HG03139 (cell line): ENCODE measurements at regions not wholly inside any gene's neighbourhood (a gene's known extent, or its start where the extent isn't known, plus 50 kb on each side); places are given as distances from the start of the nearest gene placed in this dataset.
"Not testable (repeated sequence)": the region's sequence is repeated elsewhere in the genome, so short reads cannot be mapped to it uniquely, and the experiment has no call there.

Experiments
- ATAC-seq: cut with Tn5 transposase; IDR thresholded peaks from one replicate; pipeline ENCODE4 v1.9.1; 2021; ENCODE audit not compliant: unreplicated experiment

DNA sequence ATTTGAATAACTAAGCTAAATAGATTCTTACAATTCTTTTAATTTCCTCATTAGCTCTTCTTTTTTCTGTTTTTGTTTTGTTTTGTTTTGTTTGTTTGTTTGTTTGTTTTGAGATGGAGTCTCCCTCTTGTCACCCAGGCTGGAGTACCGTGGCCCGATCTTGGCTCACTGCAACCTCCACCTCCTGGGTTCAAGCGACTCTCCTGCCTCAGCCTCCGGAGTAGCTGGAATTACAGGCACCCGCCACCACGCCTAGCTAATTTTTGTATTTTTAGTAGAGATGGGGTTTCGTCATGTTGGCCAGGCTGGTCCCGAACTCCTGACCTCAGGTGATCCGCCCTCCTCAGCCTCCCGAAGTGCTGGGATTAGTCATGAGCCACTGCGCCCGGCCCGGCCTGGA lies 70.7 kb upstream of the ZNF658 start:
- not testable (repeated sequence) for ATAC-seq

GRCh38 chr9:66830777-66831497 lies 69.6 kb upstream of the ZNF658 start:
- ATAC-seq, result not testable (repeated sequence)

DNA sequence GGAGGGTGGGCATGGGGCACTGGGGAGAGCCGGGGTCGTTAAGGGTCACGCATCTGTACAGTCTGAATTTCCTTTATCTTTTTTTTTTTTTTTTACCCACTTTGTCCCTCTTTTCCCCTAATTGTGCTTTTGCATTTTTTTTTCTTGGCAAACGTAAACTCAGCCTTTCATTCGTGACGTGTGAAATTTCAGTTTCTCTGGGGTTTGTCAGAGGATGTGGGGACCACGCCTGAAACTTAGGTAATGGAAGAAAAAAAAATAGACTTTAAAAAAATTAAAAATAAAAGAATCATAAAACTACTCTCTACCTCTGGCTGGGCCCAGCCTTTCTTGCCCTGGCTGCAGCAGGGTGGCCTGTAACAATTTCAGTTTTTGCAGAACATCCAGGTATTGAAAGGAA lies 68.3 kb upstream of the ZNF658 start:
- ATAC-seq, result not testable (repeated sequence)

- not testable (repeated sequence) for ATAC-seq
Measured at GRCh38 chr9:66837242-66837937, 63.1 kb upstream of the ZNF658 start.
